ENCODE measurements at regions not wholly inside any gene's neighbourhood (a gene's known extent, or its start where the extent isn't known, plus 50 kb on each side); places are given as distances from the start of the nearest gene placed in this dataset.

DNA sequence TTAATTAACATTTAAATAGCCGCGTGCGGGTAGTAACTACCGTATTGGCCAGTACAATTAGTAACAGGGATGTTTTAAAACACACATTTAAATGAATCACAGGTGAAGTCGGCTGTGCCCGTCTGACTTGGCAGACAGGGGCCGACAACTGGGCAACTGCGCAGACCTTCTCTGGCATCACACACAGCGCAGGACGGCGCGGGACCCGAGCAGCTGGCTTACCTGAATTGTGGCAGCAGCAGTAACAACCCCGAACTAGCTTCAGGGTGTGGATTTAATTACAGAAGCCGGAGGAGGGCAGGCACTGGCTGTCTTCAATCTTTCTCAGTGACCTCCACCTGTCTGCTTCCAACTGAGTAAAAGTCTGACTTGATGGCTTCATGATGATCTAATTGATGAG, 91.7 kb downstream of the DACT2 start:
- no peak for DNase-seq

DNA sequence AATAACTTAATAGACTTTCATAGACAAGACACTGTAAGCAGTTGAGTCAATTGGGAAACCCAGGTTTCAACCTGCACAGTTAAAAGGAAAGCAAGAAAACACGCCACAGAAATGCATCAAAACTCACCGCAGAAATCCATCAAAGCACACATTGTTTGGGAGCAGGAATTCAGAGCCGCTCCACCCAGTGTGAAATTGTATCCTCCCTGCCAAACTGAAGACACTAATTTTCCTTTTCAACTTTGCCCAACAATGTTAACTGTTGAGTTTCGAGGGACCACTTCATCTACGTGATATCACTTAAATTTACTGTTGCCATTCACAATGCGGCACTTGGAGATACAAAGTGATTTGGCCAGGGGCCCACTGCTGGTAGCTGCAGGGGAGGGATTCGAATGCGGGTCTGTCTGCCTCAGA, 92.7 kb downstream of the DACT2 start:
- no peak for DNase-seq

DNA sequence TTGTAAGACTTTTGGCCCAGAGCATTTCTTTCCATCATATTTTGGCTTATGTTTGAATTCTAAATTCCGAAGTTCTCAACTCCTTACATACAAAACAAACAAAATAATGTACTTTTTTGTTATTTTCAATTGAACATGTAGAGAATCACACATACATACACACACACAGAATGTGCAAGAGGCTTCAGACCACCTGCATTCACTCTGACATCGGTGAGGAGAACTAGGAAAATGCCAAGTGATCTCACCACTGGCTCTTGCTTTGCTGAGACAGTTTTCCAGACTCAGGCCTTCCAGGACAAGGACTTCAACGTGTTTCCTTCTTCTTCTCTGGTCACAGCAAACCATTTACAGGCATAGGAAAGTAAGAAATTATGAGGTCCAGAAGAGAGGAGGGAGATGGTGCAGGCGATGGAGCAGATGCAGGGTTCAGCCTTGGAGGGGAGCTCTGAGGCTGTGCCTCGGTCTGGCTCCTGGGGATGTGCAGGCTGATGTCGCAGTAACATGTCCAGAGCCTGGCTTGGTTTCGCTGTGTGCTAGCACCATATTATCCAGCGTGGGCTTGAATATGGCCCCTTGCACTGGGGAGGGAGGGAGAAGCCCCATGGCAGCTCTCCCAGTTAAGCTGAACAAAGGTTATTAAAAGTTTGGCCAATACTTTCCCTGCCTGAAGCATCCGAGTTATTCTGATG, 93.4 kb downstream of the DACT2 start:
- DNase-seq = no peak

DNA sequence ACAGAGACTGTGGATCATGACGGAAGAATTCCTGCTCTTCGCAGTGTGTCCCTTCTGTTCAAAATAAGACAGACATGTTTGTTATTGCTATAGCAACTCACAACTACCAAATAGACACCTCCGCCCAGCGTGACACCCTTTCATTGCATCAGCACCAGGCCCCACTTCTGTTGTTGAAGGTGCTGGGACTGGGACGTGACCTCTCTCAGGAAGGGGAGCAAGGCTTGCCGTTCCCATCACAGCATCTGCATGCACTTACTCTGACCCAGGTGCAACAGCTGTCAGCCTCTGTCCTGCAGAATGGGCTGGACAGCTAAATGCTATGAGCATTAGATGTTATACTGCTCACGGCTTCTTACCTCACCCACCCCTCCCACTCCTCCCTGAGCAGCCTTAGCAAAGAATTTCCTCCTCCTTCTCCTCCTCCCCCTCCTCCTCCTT, 94.1 kb downstream of the DACT2 start:
- DNase-seq = no peak

DNA sequence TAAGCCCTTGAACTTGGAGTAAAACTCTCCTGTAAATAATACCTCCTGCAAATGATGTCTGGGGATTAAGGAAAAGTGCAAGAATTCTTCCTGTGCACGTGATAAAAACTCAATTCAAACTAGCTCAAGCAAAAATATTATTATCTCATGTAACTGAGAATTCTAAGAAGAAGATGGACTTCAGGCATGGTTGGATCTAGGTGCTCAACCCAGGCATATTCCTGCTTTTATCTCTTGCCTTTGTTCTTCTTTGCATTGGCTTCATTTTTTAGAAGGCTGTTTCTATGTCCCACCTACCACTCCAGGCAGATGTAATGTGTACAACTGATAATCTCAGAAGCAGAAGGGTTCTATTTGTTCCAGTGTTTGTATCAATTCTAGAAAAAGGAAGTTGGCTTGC, 95.8 kb downstream of the DACT2 start:
- no peak for DNase-seq

DNA sequence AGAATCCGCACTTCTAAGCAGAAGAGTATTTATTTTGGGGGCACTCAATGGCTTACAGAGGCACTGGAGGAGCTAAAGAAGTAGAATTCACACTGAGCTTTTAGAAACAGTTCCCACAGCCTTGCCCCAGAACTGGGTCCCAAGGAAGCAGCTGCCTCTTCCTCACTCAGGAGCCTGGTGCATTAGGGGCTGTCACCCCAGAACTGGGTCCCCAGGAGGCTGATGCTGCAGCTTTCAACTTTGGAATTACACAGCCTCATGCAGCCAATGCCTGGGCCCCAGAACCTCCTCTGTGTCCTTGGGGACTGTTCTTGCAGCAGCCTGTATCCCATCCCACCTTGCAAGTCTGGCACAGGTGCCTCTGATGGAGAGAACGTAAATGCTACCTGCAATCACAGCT, 96.4 kb downstream of the DACT2 start:
- DNase-seq = no peak

DNA sequence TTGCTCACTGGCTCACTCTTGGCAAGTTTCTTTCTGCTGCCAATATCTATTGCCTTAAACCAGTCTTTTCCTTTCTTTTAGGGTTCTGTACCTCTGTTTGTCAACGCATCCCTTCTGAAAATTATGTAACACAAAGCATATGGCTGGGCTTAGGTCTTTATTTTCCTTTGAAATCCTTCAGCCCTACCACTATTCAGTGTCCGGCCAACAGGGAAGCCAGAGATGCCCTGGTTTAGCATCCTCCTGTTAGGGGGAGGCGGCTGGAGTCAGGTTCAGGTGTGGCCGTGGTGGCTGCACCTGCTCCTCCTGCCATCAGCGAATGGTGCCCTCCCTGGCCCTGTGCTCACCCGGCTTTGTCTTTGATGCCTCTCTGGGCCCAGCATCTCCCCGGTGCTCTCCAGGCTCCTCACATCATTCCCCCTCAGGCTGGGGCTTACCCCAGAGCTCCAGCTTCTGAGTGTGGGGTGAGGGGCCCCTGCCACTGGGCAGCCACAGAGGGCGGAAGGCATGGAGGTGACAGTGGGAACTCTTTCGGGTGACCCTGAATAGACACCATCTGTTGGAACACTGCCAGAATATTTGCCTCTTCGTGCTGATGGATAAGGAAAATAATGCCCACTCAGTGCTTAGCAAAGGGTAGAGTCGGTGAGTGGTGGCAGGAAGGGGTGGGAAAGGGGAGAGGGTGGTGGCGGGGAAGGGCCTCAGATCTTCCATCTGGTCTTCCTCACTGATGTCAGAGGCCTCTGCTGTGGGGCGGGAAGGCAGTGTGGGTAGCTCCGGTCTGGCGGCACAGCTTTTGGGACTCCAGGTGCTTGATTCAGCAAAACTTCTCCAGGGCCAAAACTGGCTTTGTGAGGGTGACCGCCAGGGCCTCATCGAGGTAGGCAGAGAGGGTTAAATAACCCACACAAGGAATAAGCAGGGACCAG, 97.2 kb downstream of the DACT2 start:
- DNase-seq = no peak

DNA sequence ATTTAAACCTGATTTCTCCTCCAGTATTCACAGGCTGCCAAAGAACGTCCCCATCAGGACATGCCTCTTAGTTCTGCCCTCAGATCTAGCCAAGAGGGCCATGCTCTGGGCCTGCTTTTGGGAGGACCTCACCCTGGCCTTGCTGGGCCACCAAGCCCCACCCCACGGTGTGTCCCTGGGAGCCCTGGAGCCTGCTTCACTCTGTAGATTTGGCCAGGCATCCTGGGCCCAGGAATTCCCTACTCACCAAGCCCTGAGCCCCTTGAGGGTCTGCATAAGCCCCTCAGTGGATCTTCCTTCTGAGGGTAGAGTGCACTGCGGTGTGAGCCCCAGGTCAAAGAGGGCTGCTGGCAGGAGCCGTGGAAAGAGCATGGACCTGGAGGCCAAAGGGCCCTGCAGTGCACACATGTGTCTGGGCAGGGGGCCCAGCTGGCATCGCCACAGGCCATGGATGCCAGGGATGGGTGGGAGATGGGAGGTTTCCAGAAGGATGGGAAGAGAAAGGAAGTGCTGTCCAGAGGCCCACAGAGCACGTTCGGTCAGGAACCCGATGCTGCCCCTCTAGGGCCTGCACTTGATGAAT, 98.0 kb downstream of the DACT2 start:
- DNase-seq = no peak

DNA sequence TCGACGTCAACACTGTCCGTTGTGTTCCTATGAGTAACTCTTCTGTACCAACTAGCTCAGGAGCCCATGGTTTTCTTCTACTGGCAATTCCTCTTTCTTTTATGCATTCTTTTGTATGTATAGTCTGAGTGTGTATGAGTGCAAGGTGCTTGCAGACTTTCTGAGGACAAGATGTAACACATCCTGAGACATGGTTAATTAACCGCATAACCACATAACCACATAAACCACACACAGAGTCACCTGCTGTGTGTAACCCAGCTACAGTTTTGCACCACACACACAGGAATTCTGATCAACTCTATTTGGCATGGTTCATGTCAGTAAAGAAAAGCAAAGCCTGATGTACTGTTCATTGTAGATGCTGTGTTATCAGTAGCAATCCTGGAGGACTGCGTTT, 98.6 kb downstream of the DACT2 start:
- DNase-seq = no peak

DNA sequence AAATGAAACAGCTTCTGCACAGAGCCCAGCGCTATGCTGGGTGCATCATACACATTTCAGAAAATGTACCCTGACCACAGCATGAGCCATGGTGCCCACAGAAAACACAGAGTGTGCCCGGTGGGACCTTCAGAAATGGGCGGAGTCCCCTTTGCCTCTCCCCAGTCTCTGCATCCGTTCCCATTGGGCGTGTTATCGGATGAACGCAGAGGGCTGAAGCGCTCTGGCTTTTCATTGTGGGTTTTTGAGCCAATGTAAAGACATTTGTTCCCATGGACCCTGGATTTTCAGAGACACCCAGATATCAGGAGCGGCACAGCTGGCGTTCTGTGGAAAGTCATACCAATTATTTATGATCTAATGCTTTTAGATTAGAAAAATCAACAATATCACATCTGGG, 99.8 kb downstream of the DACT2 start:
- no peak for DNase-seq

DNA sequence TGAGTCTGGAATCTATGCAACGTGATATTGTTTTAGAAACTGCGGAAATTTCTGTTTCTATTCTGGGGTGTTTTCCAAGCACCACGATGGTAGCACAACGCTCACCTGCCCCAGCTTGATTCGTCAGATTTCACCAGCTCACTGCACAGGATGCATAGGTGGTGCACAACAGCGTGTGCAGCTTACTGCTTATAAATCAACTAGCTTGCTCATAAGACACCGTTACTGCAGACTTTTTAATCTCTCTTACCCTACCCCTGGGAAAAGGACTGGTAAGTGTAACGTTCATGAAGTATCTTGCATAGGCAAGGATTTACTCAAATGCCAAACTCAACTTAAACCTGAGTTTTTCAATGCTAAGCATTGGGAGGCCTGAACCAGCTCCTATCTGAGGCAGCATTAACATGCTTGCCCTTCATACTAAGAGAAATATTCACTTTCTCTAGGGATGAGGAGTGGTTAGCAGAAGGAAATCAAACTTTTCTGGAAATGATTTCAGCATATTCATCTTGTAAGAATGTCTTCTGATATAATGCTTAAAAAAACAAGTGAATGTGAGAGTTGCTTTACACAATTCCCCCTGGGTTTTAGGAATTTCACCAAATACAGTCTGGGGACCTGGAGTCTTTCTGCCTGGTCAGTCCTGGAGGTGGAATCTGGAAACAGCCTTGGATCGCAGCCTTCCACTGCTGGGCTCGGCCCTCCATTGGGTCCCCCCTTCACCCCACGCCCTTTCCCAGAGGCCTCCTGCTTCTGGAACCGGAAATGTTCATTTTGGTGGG, 100.6 kb downstream of the DACT2 start:
- DNase-seq = no peak

DNA sequence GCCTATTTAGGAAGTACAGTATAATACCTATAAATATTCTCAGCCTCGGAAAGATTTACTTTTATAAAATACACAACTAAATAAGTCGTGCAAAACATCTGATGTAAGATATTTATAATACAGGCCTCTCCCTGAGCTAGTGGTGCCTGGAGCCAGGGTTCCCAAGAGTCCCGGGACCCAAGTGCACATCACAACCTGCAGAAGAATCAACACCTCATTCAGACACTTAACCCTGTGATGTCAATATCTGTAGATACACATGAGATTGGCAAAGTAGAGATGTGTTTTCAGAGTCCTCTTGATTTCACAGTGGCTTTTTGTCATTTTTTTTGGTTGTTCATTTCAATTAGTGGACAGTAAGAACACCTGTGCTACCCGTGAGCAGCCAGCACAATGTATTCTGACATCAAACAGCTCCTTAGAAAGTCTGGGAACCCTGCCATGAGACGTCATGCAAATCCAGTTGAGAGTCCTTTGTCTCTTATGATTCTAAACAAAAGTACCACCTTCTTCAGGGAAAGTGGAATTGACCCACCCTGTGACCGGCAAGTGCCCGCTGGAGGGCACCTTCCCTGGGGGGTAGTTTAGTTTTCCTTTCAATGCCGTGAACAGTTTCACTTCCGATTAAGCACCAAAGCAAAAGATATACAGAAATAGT, 101.6 kb downstream of the DACT2 start:
- no peak for DNase-seq

DNA sequence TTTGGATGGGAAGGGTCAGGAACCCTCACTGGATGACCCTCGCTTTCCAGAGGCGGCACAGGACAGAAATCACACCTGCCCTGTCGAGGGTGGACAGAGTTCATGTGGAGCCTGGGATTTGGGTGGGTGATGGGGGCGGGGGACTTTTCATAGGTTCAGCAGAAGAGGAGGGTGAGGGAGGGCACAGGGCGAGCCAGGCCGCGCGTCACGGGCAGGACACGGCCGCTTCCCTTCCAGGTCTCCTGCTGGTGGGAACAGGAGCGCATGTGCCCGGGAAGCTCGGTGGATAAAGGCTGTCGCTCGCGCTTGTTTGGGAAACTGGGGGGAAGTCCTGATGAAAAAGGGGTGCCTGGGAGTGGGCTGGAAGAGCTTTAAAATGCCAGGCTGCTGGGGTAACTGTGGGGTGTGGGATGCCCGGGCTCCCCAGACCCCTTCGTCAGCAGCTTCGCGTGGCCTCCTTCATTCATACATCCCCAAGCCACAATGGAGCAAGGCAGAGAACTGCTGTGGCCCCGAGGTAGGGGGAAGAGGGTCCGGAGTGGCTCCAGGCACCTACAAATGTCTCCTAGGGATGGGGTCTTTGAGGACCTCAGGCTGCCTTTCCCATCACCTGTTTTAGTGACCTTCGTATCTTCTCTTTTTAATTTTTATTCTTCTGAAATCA, 102.2 kb downstream of the DACT2 start:
- no peak for DNase-seq

DNA sequence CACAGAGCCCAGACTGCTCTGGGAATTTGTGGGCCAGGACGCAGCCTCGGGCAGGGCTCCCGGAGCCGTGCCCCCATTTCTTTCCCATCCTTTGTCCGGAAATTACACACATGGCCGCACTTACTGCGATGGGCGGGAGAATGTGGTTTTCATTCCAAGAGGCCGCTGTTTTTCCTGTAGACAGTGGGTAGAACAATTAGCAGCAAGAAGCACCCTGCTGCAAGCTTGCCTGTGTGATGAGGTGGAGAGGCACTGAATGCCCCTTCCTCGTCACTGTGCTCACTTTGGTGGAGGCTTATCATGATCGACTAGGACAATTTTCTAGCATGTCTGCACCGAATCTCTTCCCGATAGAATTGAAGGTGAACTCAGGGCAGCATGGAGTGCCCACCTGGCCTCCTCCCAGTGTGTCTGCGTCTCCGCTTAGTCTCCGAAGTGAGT, 102.8 kb downstream of the DACT2 start:
- no peak for DNase-seq

DNA sequence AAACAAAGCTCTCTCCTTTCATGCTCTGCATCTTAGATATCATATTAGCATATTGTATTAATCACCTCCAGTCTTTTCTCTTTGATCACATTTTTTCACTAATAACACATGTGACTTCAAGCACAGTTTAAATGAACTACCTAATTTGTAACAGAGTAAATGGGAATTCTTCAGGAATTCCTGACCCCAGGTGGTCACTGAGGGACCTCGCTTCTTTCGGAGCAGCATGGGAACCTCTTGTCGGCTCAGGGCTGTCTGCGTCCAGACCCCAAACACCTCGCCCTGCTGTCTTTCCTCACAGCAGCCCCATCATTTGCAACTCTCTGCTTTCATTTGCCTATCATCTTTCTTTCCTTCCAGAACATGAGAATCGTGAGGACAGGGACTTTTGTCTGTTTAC, 103.5 kb downstream of the DACT2 start:
- DNase-seq = no peak

DNA sequence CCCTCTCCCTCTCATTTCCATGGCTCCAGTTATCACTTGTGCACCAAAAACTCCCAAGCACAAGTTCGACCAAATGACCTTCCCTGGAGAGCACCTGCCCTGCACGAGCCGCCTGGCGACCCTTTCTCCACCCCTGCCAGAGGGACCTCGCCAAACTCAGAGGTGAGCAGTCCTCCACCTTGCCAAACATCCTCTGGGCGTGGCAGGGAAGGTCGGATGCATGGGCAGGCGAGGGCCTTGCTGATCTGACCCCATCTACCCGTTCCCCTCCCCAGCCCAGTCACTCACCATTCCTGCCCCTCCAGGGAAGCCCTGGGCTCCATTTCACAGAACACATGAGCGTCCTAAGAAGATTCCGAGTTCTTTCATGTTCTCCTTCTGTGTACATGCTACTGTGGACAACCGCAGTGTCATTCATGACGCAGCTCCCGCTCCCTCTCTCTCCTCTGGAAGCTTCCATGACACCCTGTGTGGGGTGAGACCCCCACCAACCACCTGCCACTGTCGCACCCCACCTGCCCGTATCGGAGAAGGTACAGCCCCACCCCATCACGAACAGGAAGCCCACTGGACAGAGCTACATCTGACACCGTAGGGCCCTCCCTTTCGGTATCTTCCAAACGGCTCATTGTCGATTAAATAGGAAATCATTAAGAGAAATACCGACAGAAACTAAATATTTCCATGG, 104.3 kb downstream of the DACT2 start:
- no peak for DNase-seq

DNA sequence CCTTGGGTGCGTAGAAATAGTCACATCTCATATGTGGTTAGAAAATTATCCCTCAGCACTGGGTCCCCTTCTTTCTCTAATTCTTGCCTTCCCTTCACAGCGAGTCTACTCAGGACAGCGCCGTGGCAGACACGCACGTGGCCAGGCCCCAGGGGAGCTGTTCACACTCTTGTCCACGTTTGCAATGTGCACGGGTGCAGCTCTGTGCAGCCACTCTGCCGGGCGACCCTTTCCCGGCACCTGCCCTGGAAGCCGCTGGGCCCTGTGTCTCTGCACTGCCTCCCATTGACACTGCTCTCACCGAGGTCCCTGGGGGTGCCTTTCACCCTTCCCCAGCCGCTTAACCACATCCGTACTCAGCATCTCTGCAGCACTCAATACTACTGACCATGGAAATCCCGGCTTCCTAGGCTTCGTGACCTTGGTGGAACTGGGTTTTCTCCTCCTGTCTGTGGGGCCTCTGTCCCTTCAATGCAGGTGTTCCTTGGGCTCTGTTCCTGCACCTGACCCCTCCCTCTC, 104.9 kb downstream of the DACT2 start:
- DNase-seq = no peak

DNA sequence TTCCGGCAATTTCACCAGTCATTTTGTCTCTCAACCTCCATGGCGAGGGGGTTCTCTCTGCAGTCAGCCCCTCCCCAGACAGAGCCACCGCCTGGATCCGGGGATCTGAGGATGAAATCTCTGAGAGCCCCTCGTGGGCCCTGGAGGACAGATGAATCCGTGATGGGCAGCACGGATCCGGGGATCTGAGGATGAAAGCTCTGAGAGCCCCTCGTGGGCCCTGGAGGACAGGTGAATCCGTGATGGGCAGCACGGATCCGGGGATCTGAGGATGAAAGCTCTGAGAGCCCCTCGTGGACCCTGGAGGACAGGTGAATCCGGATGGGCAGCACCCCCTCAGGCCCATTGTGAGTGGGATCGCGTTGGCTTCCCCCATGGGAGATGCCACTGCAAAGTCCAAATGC, 106.5 kb downstream of the DACT2 start:
- DNase-seq = no peak

DNA sequence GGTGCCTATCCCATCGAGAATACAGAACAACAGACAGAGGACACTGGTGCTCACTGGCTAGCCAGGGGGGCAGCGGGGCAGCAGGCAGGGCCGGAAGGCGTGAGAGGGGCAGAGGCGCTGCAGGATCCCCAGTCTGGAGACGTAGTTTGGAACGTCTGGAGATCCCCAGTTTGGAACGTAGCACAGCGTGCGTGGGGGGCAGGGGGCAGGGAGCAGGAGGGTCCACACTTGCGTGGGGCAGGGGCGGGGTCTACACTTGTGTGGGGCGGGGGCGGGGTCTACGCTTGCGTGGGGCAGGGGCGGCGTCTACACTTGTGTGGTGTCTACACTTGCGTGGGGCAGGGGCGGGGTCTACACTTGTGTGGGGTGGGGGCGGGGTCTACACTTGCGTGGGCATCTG, 107.2 kb downstream of the DACT2 start:
- no peak for DNase-seq

DNA sequence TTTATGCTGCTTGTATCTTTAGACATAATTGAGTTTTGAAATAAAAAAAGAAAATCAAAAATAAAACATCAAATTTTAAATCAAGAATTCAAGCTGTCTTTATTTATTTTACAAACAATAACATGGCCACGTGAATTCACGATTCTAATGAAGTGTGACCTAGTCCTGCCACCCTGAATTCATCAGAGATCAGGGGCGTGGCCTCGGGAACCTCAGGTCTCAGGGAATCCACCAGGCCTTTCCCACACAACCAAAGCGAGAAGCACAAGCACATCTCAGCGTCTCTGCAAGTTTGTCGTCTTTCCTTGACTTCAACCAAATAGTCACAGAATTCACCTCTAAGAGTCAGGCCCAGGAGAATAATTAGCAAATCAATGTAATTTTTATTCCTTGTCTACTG, 107.9 kb downstream of the DACT2 start:
- no peak for DNase-seq

Measured in NCI-H1694 treated with DMSO at 0.1 percent for 48 hours (cell line).